ENCODE measurements at regions not wholly inside any gene's neighbourhood (a gene's known extent, or its start where the extent isn't known, plus 50 kb on each side); places are given as distances from the start of the nearest gene placed in this dataset.

DNA sequence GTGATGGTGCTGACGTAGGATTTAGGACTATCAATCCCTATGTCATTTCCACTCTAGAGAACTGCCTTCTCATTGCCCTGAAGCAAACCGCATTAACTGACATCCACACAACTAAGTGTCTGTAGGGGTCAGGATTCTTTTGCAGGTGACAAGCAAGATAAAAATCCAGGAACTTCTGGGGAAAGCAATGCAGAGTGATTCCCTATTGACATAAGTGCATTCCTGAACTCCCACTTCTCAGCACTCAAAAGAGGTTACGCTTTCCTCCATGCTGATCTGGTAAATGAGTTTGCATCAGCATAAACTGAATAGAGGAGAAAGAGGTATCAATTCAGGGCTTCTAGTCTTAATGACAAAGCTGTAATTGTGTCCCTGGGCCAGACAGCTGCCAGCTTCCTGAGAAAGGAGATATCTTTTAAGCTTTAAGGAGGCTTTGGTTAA is 224.6 kb upstream of the ISX start:
- TF ChIP-seq, protein P1, sequence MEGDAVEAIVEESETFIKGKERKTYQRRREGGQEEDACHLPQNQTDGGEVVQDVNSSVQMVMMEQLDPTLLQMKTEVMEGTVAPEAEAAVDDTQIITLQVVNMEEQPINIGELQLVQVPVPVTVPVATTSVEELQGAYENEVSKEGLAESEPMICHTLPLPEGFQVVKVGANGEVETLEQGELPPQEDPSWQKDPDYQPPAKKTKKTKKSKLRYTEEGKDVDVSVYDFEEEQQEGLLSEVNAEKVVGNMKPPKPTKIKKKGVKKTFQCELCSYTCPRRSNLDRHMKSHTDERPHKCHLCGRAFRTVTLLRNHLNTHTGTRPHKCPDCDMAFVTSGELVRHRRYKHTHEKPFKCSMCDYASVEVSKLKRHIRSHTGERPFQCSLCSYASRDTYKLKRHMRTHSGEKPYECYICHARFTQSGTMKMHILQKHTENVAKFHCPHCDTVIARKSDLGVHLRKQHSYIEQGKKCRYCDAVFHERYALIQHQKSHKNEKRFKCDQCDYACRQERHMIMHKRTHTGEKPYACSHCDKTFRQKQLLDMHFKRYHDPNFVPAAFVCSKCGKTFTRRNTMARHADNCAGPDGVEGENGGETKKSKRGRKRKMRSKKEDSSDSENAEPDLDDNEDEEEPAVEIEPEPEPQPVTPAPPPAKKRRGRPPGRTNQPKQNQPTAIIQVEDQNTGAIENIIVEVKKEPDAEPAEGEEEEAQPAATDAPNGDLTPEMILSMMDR (optimal IDR thresholded peaks at IDR 0.05 in 1 of 3, IDR thresholded peaks at IDR 0.05 in 1 of 3, conservative IDR thresholded peaks at IDR 0.05 in 1 of 3; ENCODE audit: extremely low read depth in 1 of 3, insufficient read depth in 2 of 3, low read length in 3 of 3), result no peak
- no peak for TF ChIP-seq EZH2 (IDR thresholded peaks at IDR 0.05; ENCODE audit: low read length)

Measured in keratinocyte (primary cell).